ENCODE measurements at regions not wholly inside any gene's neighbourhood (a gene's known extent, or its start where the extent isn't known, plus 50 kb on each side); places are given as distances from the start of the nearest gene placed in this dataset.

DNA sequence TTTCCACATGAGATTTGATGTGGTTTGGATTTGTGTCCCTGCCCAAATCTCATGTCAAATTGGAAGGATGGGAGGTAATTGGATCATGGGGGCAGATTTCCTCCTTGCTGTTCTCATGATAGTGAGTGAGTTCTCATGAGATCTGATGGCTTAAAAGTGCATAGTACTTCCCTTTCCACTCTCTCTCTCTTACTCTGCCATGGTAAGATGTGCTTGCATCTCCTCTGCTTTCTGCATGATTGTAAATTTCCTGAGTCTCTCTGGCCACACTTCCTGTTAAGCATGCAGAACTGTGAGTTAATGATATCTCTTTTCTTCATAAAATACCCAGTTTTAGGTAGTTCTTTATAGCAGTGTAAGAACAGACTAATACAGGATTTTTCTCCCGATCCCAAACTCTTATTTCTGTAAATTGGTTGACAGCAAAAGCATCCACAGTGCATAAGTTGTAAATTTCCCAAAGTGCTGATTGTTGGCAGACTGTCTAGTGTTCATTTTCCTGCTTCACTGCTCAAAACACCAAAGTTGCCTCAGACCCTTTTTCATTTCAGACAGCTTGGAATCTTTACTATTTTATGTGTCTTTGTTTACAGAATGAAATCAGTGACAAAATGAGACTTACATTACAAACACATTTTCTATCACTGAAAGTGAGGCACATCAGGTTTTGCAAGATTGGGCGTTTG, 86.6 kb downstream of the TMSB4Y start:
- Histone ChIP-seq H3K9me2 (ENCODE audit: insufficient read depth) (no peaks in the 10 kb centered on the region), H3K79me2 (replicated peaks; ENCODE audit: insufficient read depth) (peaks cover 19% of the 10 kb centered on the region), H4K20me1 (replicated peaks; ENCODE audit: insufficient read depth) (no peaks in the 10 kb centered on the region), H3F3A (replicated peaks; ENCODE audit: low read depth) (no peaks in the 10 kb centered on the region), H3K27me3 (ENCODE audit: insufficient read depth) (no peaks in the 10 kb centered on the region), H2AFZ (no peak overlapping the region), H3K4me3 (no peak overlapping the region), H3K36me3 (ENCODE audit: insufficient read depth) (peaks cover 7% of the 10 kb centered on the region), H3K4me2 (no peak overlapping the region), H3K4me1 (ENCODE audit: insufficient read depth) (no peaks in the 10 kb centered on the region), H3K27ac (ENCODE audit: low read depth) (no peak overlapping the region)
- Mint-ChIP-seq H3K4me3 (no peak overlapping the region), H3K27ac (no peak overlapping the region; the same call in 1 of the 2 replicates), H3K27me3 (ENCODE audit: insufficient read depth, low read depth, poor library complexity) (peaks cover 6% of the 10 kb centered on the region), H3K9me3 (peaks cover 13% of the 10 kb centered on the region), H3K36me3 (ENCODE audit: low read depth) (peaks cover 75% of the 10 kb centered on the region), H3K4me1 (peaks cover 12% of the 10 kb centered on the region; the same call in 2 of the 3 replicates)
- ATAC-seq: no peak
- DNase-seq (ENCODE audit: low spot score): no peak
- TF ChIP-seq, protein P1, sequence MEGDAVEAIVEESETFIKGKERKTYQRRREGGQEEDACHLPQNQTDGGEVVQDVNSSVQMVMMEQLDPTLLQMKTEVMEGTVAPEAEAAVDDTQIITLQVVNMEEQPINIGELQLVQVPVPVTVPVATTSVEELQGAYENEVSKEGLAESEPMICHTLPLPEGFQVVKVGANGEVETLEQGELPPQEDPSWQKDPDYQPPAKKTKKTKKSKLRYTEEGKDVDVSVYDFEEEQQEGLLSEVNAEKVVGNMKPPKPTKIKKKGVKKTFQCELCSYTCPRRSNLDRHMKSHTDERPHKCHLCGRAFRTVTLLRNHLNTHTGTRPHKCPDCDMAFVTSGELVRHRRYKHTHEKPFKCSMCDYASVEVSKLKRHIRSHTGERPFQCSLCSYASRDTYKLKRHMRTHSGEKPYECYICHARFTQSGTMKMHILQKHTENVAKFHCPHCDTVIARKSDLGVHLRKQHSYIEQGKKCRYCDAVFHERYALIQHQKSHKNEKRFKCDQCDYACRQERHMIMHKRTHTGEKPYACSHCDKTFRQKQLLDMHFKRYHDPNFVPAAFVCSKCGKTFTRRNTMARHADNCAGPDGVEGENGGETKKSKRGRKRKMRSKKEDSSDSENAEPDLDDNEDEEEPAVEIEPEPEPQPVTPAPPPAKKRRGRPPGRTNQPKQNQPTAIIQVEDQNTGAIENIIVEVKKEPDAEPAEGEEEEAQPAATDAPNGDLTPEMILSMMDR (conservative IDR thresholded peaks at IDR 0.05; ENCODE audit: low read depth in 2 of 2): no peak
- TF ChIP-seq, protein P2, sequence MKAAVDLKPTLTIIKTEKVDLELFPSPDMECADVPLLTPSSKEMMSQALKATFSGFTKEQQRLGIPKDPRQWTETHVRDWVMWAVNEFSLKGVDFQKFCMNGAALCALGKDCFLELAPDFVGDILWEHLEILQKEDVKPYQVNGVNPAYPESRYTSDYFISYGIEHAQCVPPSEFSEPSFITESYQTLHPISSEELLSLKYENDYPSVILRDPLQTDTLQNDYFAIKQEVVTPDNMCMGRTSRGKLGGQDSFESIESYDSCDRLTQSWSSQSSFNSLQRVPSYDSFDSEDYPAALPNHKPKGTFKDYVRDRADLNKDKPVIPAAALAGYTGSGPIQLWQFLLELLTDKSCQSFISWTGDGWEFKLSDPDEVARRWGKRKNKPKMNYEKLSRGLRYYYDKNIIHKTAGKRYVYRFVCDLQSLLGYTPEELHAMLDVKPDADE (IDR thresholded peaks at IDR 0.05): no peak
- no peak for TF ChIP-seq EZH2phosphoT487 (IDR thresholded peaks at IDR 0.05; ENCODE audit: unreplicated experiment)
- TF ChIP-seq CREB1 (CRISPR knock-in tag; IDR thresholded peaks at IDR 0.05; ENCODE audit: low read depth): no peak
- TF ChIP-seq EZH2 (IDR thresholded peaks at IDR 0.05; ENCODE audit: low read depth, unreplicated experiment): no peak
- TF ChIP-seq, protein P3, sequence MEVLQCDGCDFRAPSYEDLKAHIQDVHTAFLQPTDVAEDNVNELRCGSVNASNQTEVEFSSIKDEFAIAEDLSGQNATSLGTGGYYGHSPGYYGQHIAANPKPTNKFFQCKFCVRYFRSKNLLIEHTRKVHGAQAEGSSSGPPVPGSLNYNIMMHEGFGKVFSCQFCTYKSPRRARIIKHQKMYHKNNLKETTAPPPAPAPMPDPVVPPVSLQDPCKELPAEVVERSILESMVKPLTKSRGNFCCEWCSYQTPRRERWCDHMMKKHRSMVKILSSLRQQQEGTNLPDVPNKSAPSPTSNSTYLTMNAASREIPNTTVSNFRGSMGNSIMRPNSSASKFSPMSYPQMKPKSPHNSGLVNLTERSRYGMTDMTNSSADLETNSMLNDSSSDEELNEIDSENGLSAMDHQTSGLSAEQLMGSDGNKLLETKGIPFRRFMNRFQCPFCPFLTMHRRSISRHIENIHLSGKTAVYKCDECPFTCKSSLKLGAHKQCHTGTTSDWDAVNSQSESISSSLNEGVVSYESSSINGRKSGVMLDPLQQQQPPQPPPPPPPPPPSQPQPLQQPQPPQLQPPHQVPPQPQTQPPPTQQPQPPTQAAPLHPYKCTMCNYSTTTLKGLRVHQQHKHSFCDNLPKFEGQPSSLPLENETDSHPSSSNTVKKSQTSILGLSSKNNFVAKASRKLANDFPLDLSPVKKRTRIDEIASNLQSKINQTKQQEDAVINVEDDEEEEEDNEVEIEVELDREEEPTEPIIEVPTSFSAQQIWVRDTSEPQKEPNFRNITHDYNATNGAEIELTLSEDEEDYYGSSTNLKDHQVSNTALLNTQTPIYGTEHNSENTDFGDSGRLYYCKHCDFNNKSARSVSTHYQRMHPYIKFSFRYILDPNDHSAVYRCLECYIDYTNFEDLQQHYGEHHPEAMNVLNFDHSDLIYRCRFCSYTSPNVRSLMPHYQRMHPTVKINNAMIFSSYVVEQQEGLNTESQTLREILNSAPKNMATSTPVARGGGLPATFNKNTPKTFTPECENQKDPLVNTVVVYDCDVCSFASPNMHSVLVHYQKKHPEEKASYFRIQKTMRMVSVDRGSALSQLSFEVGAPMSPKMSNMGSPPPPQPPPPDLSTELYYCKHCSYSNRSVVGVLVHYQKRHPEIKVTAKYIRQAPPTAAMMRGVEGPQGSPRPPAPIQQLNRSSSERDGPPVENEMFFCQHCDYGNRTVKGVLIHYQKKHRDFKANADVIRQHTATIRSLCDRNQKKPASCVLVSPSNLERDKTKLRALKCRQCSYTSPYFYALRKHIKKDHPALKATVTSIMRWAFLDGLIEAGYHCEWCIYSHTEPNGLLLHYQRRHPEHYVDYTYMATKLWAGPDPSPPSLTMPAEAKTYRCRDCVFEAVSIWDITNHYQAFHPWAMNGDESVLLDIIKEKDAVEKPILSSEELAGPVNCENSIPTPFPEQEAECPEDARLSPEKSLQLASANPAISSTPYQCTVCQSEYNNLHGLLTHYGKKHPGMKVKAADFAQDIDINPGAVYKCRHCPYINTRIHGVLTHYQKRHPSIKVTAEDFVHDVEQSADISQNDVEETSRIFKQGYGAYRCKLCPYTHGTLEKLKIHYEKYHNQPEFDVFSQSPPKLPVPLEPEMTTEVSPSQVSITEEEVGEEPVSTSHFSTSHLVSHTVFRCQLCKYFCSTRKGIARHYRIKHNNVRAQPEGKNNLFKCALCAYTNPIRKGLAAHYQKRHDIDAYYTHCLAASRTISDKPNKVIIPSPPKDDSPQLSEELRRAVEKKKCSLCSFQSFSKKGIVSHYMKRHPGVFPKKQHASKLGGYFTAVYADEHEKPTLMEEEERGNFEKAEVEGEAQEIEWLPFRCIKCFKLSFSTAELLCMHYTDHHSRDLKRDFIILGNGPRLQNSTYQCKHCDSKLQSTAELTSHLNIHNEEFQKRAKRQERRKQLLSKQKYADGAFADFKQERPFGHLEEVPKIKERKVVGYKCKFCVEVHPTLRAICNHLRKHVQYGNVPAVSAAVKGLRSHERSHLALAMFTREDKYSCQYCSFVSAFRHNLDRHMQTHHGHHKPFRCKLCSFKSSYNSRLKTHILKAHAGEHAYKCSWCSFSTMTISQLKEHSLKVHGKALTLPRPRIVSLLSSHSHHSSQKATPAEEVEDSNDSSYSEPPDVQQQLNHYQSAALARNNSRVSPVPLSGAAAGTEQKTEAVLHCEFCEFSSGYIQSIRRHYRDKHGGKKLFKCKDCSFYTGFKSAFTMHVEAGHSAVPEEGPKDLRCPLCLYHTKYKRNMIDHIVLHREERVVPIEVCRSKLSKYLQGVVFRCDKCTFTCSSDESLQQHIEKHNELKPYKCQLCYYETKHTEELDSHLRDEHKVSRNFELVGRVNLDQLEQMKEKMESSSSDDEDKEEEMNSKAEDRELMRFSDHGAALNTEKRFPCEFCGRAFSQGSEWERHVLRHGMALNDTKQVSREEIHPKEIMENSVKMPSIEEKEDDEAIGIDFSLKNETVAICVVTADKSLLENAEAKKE (CRISPR knock-in tag; IDR thresholded peaks at IDR 0.05): no peak
- no peak for TF ChIP-seq ZNF331 (CRISPR knock-in tag; IDR thresholded peaks at IDR 0.05; ENCODE audit: low read depth)
- TF ChIP-seq, protein P4, sequence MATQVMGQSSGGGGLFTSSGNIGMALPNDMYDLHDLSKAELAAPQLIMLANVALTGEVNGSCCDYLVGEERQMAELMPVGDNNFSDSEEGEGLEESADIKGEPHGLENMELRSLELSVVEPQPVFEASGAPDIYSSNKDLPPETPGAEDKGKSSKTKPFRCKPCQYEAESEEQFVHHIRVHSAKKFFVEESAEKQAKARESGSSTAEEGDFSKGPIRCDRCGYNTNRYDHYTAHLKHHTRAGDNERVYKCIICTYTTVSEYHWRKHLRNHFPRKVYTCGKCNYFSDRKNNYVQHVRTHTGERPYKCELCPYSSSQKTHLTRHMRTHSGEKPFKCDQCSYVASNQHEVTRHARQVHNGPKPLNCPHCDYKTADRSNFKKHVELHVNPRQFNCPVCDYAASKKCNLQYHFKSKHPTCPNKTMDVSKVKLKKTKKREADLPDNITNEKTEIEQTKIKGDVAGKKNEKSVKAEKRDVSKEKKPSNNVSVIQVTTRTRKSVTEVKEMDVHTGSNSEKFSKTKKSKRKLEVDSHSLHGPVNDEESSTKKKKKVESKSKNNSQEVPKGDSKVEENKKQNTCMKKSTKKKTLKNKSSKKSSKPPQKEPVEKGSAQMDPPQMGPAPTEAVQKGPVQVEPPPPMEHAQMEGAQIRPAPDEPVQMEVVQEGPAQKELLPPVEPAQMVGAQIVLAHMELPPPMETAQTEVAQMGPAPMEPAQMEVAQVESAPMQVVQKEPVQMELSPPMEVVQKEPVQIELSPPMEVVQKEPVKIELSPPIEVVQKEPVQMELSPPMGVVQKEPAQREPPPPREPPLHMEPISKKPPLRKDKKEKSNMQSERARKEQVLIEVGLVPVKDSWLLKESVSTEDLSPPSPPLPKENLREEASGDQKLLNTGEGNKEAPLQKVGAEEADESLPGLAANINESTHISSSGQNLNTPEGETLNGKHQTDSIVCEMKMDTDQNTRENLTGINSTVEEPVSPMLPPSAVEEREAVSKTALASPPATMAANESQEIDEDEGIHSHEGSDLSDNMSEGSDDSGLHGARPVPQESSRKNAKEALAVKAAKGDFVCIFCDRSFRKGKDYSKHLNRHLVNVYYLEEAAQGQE (IDR thresholded peaks at IDR 0.05; ENCODE audit: unreplicated experiment): no peak
- TF ChIP-seq STAT1 (IDR thresholded peaks at IDR 0.05; ENCODE audit: unreplicated experiment): no peak
- no peak for TF ChIP-seq JUNB (IDR thresholded peaks at IDR 0.05; ENCODE audit: unreplicated experiment)
- no peak for TF ChIP-seq POLR2AphosphoS5 (IDR thresholded peaks at IDR 0.05; ENCODE audit: low read depth)
- no peak for TF ChIP-seq ZNF114 (CRISPR knock-in tag; IDR thresholded peaks at IDR 0.05)
- no peak for TF ChIP-seq NANOG (IDR thresholded peaks at IDR 0.05; ENCODE audit: borderline replicate concordance)

Data from GM23338 (cell line).